CD4-positive, alpha-beta T cell (primary cell): ENCODE measurements at regions not wholly inside any gene's neighbourhood (a gene's known extent, or its start where the extent isn't known, plus 50 kb on each side); places are given as distances from the start of the nearest gene placed in this dataset.

Experiments used
- ATAC-seq: fragments of 200-7000 bp; cut with Tn5 transposase; one replicate; pipeline ENCODE4 v1.10.0; 2022; ENCODE audit warnings: mild to moderate bottlenecking; ENCODE audit not compliant: poor library complexity
- CTCF ChIA-PET: fragments of 350-600 bp; sonication (Branson Sonifier 250); formaldehyde crosslinking; loops from one replicate; lab custom pipeline; 2021; ENCODE audit warnings: antibody characterized with exemption, inconsistent platforms; lab: Charles Lee
- POLR2A ChIA-PET: fragments of 350-600 bp; sonication (Branson Sonifier 250); formaldehyde crosslinking; loops from one replicate; lab custom pipeline; 2021; ENCODE audit warnings: antibody characterized with exemption, inconsistent platforms; lab: Charles Lee
- DNase-seq, 14 experiments: peaks; one replicate each; pipeline ENCODE4 v3.0.0-alpha.2; 2013 to 2020; ENCODE audit warnings: mixed read lengths in 2 of 14
- H3K27ac ChIP-seq, 2 donors: one replicate each; pipeline versions ENCODE4 v1.5.1 to v1.7.0; 2013; ENCODE audit warnings: low read length in 2 of 2, low read depth in 1 of 2, mild to moderate bottlenecking in 1 of 2
- H3K27me3 ChIP-seq, 2 experiments: 1 replicate in 1 of 2; 2 replicates in 1 of 2; pipeline versions ENCODE4 v1.6.1 to v1.7.0; 2013; ENCODE audit warnings: low read length in 2 of 2, control low read depth in 1 of 2, mild to moderate bottlenecking in 1 of 2, moderate library complexity in 1 of 2; ENCODE audit not compliant: insufficient read depth in 2 of 2, control insufficient read depth in 1 of 2
- H3K36me3 ChIP-seq: one replicate; pipeline ENCODE4 v1.6.1; 2013; ENCODE audit warnings: low read length, control low read depth; ENCODE audit not compliant: insufficient read depth
- H3K4me1 ChIP-seq: one replicate; pipeline ENCODE4 v1.6.1; 2013; ENCODE audit warnings: low read length, control low read depth; ENCODE audit not compliant: insufficient read depth
- H3K4me3 ChIP-seq: one replicate; pipeline ENCODE4 v1.5.1; 2013; ENCODE audit warnings: mild to moderate bottlenecking, low read length, moderate library complexity
- H3K9me3 ChIP-seq, 2 experiments: 1 replicate in 1 of 2; 2 replicates in 1 of 2; pipeline versions ENCODE4 v1.6.1 to v1.7.0; 2013; ENCODE audit warnings: low read length in 2 of 2, mild to moderate bottlenecking in 2 of 2, control low read depth in 1 of 2, moderate library complexity in 1 of 2; ENCODE audit not compliant: control insufficient read depth in 1 of 2, insufficient read depth in 1 of 2
- H3K27ac Mint-ChIP-seq: one replicate; pipeline ENCODE4 v1.8.0; 2020; ENCODE audit warnings: mixed read lengths
- H3K27me3 Mint-ChIP-seq: one replicate; pipeline ENCODE4 v1.8.0; 2021; ENCODE audit warnings: mixed read lengths
- H3K36me3 Mint-ChIP-seq: one replicate; pipeline ENCODE4 v1.8.0; 2021; ENCODE audit warnings: low read depth, mixed read lengths
- H3K4me1 Mint-ChIP-seq: one replicate; pipeline ENCODE4 v1.8.0; 2021; ENCODE audit warnings: low read depth, mixed read lengths
- H3K4me3 Mint-ChIP-seq: one replicate; pipeline ENCODE4 v1.8.0; 2020; ENCODE audit warnings: mild to moderate bottlenecking, mixed read lengths
- H3K9me3 Mint-ChIP-seq: one replicate; pipeline ENCODE4 v1.8.0; 2020; ENCODE audit warnings: mixed read lengths
- CTCF ChIP-seq: fragments of 200-600 bp; IDR thresholded peaks from one replicate; pipeline ENCODE4 v1.8.0; 2022; ENCODE audit warnings: antibody characterized with exemption, mild to moderate bottlenecking
- intact Hi-C, 2 experiments: fragments of 100-400 bp; cut with DNase I in 1 of 2; cut with micrococcal nuclease in 1 of 2; formaldehyde crosslinking; loops; one replicate each; pipeline versions ENCODE4 v1.15.1 to v1.9.0; 2023 to 2025; cut with DNase I, micrococcal nuclease

- no peak overlapping the region for H3K4me3 ChIP-seq
- Mint-ChIP-seq H3K36me3 (no peaks in the 10 kb centered on the region), H3K9me3 (peaks cover 8% of the 10 kb centered on the region), H3K27ac (no peak overlapping the region), H3K4me1 (no peaks in the 10 kb centered on the region), H3K27me3 (no peaks in the 10 kb centered on the region), H3K4me3 (no peak overlapping the region)
- no peaks in the 10 kb centered on the region for H3K9me3 ChIP-seq
- ATAC-seq (no peak), DNase-seq (no peak)
- intact Hi-C loops, result no loop called here
- H3K36me3 ChIP-seq, result no peaks in the 10 kb centered on the region
- ChIA-PET POLR2A (no interaction called here), CTCF (no interaction called here)
- H3K27me3 ChIP-seq, result no peaks in the 10 kb centered on the region
- no peak overlapping the region for H3K27ac ChIP-seq
- H3K4me1 ChIP-seq, result no peaks in the 10 kb centered on the region
- no peak for TF ChIP-seq CTCF
These were observed 1331.2 kb upstream of the GBE1 start for GRCh38 chr3:83092521-83093221.

GRCh38 chr3:83076041-83076440 lies 1314.6 kb upstream of the GBE1 start:
- peaks cover 4% of the 10 kb centered on the region for H3K9me3 Mint-ChIP-seq
- no peak for ATAC-seq

GRCh38 chr3:83074485-83074884 lies 1313.0 kb upstream of the GBE1 start:
- no peak overlapping the region for H3K27ac ChIP-seq
- TF ChIP-seq CTCF, result no peak
- CTCF ChIA-PET, result no interaction called here
- no peaks in the 10 kb centered on the region for H3K27me3 Mint-ChIP-seq
- no peaks in the 10 kb centered on the region for H3K27me3 ChIP-seq
- DNase-seq (no peak), ATAC-seq (no peak)
- no peaks in the 10 kb centered on the region for H3K4me1 ChIP-seq
- POLR2A ChIA-PET, result no interaction called here
- no peak overlapping the region for H3K27ac Mint-ChIP-seq
- no peaks in the 10 kb centered on the region for H3K4me1 Mint-ChIP-seq
- intact Hi-C loops, result no loop called here
- no peak overlapping the region for H3K4me3 Mint-ChIP-seq
- H3K4me3 ChIP-seq, result no peak overlapping the region
- no peaks in the 10 kb centered on the region for H3K36me3 Mint-ChIP-seq
- H3K9me3 Mint-ChIP-seq, result peaks cover 4% of the 10 kb centered on the region
- H3K36me3 ChIP-seq, result no peaks in the 10 kb centered on the region
- H3K9me3 ChIP-seq, result no peaks in the 10 kb centered on the region

More at GRCh38 chr3:83076041-83076440, 1314.6 kb upstream of the GBE1 start:
- Mint-ChIP-seq H3K4me1 (no peaks in the 10 kb centered on the region), H3K36me3 (no peaks in the 10 kb centered on the region), H3K4me3 (no peak overlapping the region), H3K27ac (no peak overlapping the region), H3K27me3 (no peaks in the 10 kb centered on the region)
- CTCF ChIA-PET, result no interaction called here
- TF ChIP-seq CTCF, result no peak
- POLR2A ChIA-PET, result no interaction called here
- DNase-seq, result no peak
- H3K27me3 ChIP-seq, result no peaks in the 10 kb centered on the region
- H3K36me3 ChIP-seq, result no peaks in the 10 kb centered on the region
- no peaks in the 10 kb centered on the region for H3K9me3 ChIP-seq
- intact Hi-C loops, result no loop called here
- H3K27ac ChIP-seq, result no peak overlapping the region
- no peaks in the 10 kb centered on the region for H3K4me1 ChIP-seq
- no peak overlapping the region for H3K4me3 ChIP-seq
